NCI-H1436 treated with DMSO at 0.1 percent for 48 hours (cell line): ENCODE measurements at regions not wholly inside any gene's neighbourhood (a gene's known extent, or its start where the extent isn't known, plus 50 kb on each side); places are given as distances from the start of the nearest gene placed in this dataset.
"Not testable (repeated sequence)": the region's sequence is repeated elsewhere in the genome, so short reads cannot be mapped to it uniquely, and the experiment has no call there.

ENCODE experiments used
- DNase-seq: peaks from one replicate; lab custom pipeline; 2025; lab: John Stamatoyannopoulos, UW

GRCh38 chr1:229857585-229857984 lies 209.5 kb upstream of the GALNT2 start:
- no peak for DNase-seq

- DNase-seq: no peak
Measured at GRCh38 chr1:229859026-229859425, 208.0 kb upstream of the GALNT2 start.

GRCh38 chr1:229860926-229861325 lies 206.1 kb upstream of the GALNT2 start:
- DNase-seq: no peak

- DNase-seq: no peak
Measured at GRCh38 chr1:229862017-229862774, 204.8 kb upstream of the GALNT2 start.

- DNase-seq: no peak
Measured at GRCh38 chr1:229863651-229864545, 203.1 kb upstream of the GALNT2 start.

- DNase-seq: no peak
Measured at GRCh38 chr1:229864686-229865230, 202.3 kb upstream of the GALNT2 start.

GRCh38 chr1:229865321-229865720 lies 201.7 kb upstream of the GALNT2 start:
- DNase-seq: not testable (repeated sequence)

- DNase-seq: no peak
Measured at GRCh38 chr1:229867726-229868125, 199.3 kb upstream of the GALNT2 start.

- DNase-seq: no peak
Measured at GRCh38 chr1:229869240-229869639, 197.8 kb upstream of the GALNT2 start.

GRCh38 chr1:229869687-229870086 lies 197.4 kb upstream of the GALNT2 start:
- no peak for DNase-seq

GRCh38 chr1:229870381-229870780 lies 196.7 kb upstream of the GALNT2 start:
- DNase-seq: no peak

GRCh38 chr1:229871078-229871676 lies 195.9 kb upstream of the GALNT2 start:
- no peak for DNase-seq

- DNase-seq: no peak
Measured at GRCh38 chr1:229874136-229874535, 192.9 kb upstream of the GALNT2 start.

GRCh38 chr1:229874609-229875008 lies 192.4 kb upstream of the GALNT2 start:
- no peak for DNase-seq

- no peak for DNase-seq
Measured at GRCh38 chr1:229875086-229875485, 192.0 kb upstream of the GALNT2 start.

GRCh38 chr1:229879746-229880145 lies 187.3 kb upstream of the GALNT2 start:
- no peak for DNase-seq

GRCh38 chr1:229880271-229881170 lies 186.5 kb upstream of the GALNT2 start:
- no peak for DNase-seq

- no peak for DNase-seq
Measured at GRCh38 chr1:229882621-229883020, 184.4 kb upstream of the GALNT2 start.

- DNase-seq: no peak
Measured at GRCh38 chr1:229883504-229884200, 183.4 kb upstream of the GALNT2 start.

- DNase-seq: no peak
Measured at GRCh38 chr1:229884765-229885164, 182.3 kb upstream of the GALNT2 start.
